ENCODE measurements at regions not wholly inside any gene's neighbourhood (a gene's known extent, or its start where the extent isn't known, plus 50 kb on each side); places are given as distances from the start of the nearest gene placed in this dataset.

- H3K4me1 Mint-ChIP-seq: peaks cover 56% of the 10 kb centered on the region
- H3K9me3 Mint-ChIP-seq: no peaks in the 10 kb centered on the region
- TF ChIP-seq CTCF (IDR thresholded peaks at IDR 0.05): no peak
- H3K27ac Mint-ChIP-seq: peak overlapping the region; percentile 81
- DNase-seq: no peak
- H3K36me3 Mint-ChIP-seq (ENCODE audit: low read depth): no peaks in the 10 kb centered on the region
- H3K27me3 Mint-ChIP-seq (ENCODE audit: low read depth, poor library complexity): no peaks in the 10 kb centered on the region
- no peak overlapping the region for H3K4me3 Mint-ChIP-seq
Measured at GRCh38 chr2:43138441-43138840, 88.0 kb downstream of the ZFP36L2 start.

DNA sequence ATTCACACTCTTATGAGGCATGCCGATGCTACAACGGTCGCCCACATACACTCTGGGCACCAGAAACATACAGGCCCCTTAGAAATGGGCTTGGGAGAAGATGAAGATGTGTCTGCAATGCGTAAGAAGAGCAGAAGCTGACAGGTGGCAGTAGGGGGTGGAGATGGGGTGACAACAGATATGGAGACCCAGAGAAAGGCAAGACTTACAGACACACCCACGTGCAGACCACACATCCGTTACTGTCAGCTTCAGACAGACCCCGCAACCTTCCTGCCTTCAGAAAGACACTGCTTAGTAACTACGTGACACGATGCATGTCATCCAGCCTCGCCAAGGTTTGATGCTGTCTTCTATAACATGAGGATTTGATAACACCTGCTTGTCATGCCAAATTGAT lies 89.5 kb downstream of the ZFP36L2 start:
- no peak for TF ChIP-seq CTCF (IDR thresholded peaks at IDR 0.05)
- Mint-ChIP-seq H3K27ac (peak overlapping the region; percentile 59), H3K4me1 (peaks cover 57% of the 10 kb centered on the region), H3K27me3 (ENCODE audit: low read depth, poor library complexity) (no peaks in the 10 kb centered on the region), H3K9me3 (no peaks in the 10 kb centered on the region), H3K36me3 (ENCODE audit: low read depth) (no peaks in the 10 kb centered on the region), H3K4me3 (no peak overlapping the region)
- DNase-seq: no peak

- H3K4me3 Mint-ChIP-seq: no peak overlapping the region
- no peak for DNase-seq
- H3K27ac Mint-ChIP-seq: peak overlapping the region; percentile 78
- no peak for TF ChIP-seq CTCF (IDR thresholded peaks at IDR 0.05)
- peaks cover 63% of the 10 kb centered on the region for H3K4me1 Mint-ChIP-seq
- no peaks in the 10 kb centered on the region for H3K9me3 Mint-ChIP-seq
- H3K27me3 Mint-ChIP-seq (ENCODE audit: low read depth, poor library complexity): no peaks in the 10 kb centered on the region
- no peaks in the 10 kb centered on the region for H3K36me3 Mint-ChIP-seq (ENCODE audit: low read depth)
Measured at GRCh38 chr2:43136011-43136799, 90.2 kb downstream of the ZFP36L2 start.

DNA sequence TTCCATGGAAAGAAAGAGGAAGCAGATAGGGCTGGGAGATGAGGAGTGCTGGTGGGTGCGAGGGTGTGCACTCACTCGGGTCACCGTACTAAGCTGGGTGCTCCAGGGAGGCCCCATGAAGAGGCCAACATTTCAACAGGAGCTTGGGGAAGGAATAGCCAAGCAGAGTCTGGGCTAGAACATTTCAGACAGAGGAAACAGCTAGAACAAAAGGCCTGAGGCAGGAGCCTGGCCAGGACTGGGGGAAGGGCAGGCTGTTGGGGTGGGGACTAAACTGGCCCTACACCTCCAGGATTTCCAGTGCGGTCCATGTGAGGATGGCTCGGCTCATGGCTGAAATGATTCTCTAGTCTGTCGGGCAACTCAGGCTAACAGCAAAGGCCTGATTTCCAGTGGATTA lies 90.8 kb downstream of the ZFP36L2 start:
- Mint-ChIP-seq H3K27me3 (ENCODE audit: low read depth, poor library complexity) (no peaks in the 10 kb centered on the region), H3K4me1 (peaks cover 69% of the 10 kb centered on the region), H3K27ac (peak overlapping the region; percentile 94), H3K4me3 (no peak overlapping the region), H3K9me3 (no peaks in the 10 kb centered on the region), H3K36me3 (ENCODE audit: low read depth) (no peaks in the 10 kb centered on the region)
- DNase-seq: no peak
- TF ChIP-seq CTCF (IDR thresholded peaks at IDR 0.05): no peak

DNA sequence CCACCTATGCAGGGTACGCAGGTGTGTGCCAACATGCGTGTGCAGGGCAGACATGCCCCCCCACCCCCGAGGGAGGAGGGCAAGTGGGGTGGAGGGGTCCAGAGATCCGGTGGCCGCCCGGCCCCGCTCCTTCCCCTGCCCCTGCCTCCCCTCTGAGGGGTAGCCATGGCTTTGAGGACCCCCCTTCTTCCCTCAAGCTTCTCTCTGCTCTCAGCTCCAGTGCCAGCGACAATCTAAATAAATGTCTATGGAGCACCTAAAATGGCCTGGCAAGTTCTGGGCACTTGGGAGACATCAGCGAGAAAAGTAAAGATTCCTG lies 91.9 kb downstream of the ZFP36L2 start:
- no peak overlapping the region for H3K27ac Mint-ChIP-seq

More for the DNA sequence above, 91.9 kb downstream of the ZFP36L2 start:
- H3K27me3 Mint-ChIP-seq (ENCODE audit: low read depth, poor library complexity): no peaks in the 10 kb centered on the region
- no peaks in the 10 kb centered on the region for H3K9me3 Mint-ChIP-seq
- no peaks in the 10 kb centered on the region for H3K36me3 Mint-ChIP-seq (ENCODE audit: low read depth)
- no peak for DNase-seq
- no peak overlapping the region for H3K4me3 Mint-ChIP-seq
- peaks cover 69% of the 10 kb centered on the region for H3K4me1 Mint-ChIP-seq
- TF ChIP-seq CTCF (IDR thresholded peaks at IDR 0.05): no peak

Measured in nephron progenitor cell (in vitro differentiated cells).